ENCODE measurements at regions not wholly inside any gene's neighbourhood (a gene's known extent, or its start where the extent isn't known, plus 50 kb on each side); places are given as distances from the start of the nearest gene placed in this dataset.

- Histone ChIP-seq H3K4me3 (ENCODE audit: low read length) (no peak overlapping the region), H3K9ac (ENCODE audit: extremely low read depth, low read length, poor library complexity, severe bottlenecking) (no peak overlapping the region), H3K27ac (ENCODE audit: low read depth, low read length) (no peak overlapping the region), H3K4me1 (ENCODE audit: control insufficient read depth, insufficient read depth, low read length) (no peaks in the 10 kb centered on the region), H3K27me3 (ENCODE audit: control insufficient read depth, insufficient read depth, low read length, poor library complexity, severe bottlenecking) (no peaks in the 10 kb centered on the region), H3K36me3 (ENCODE audit: control insufficient read depth, insufficient read depth, low read length) (no peaks in the 10 kb centered on the region), H3K9me3 (ENCODE audit: control insufficient read depth, low read length) (peaks cover 7% of the 10 kb centered on the region)
- Mint-ChIP-seq H3K27me3 (ENCODE audit: insufficient read depth) (no peaks in the 10 kb centered on the region), H3K36me3 (ENCODE audit: low read depth) (no peaks in the 10 kb centered on the region), H3K4me1 (peaks cover 4% of the 10 kb centered on the region), H3K27ac (no peak overlapping the region), H3K4me3 (no peak overlapping the region), H3K9me3 (peaks cover 2% of the 10 kb centered on the region)
- no peak for DNase-seq
- TF ChIP-seq, protein P1, sequence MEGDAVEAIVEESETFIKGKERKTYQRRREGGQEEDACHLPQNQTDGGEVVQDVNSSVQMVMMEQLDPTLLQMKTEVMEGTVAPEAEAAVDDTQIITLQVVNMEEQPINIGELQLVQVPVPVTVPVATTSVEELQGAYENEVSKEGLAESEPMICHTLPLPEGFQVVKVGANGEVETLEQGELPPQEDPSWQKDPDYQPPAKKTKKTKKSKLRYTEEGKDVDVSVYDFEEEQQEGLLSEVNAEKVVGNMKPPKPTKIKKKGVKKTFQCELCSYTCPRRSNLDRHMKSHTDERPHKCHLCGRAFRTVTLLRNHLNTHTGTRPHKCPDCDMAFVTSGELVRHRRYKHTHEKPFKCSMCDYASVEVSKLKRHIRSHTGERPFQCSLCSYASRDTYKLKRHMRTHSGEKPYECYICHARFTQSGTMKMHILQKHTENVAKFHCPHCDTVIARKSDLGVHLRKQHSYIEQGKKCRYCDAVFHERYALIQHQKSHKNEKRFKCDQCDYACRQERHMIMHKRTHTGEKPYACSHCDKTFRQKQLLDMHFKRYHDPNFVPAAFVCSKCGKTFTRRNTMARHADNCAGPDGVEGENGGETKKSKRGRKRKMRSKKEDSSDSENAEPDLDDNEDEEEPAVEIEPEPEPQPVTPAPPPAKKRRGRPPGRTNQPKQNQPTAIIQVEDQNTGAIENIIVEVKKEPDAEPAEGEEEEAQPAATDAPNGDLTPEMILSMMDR (conservative IDR thresholded peaks at IDR 0.05), result no peak
- WGBS, 2 experiments (ENCODE audit: insufficient coverage in 1 of 2, insufficient read length in 1 of 2), result 92 to 100% methylated on average over 1 to 2 of the region's 2 CpGs
Measured at GRCh38 chr6:71725126-71725470, 161.3 kb upstream of the RIMS1 start.

- H3K9ac ChIP-seq (ENCODE audit: extremely low read depth, low read length, poor library complexity, severe bottlenecking), result no peak overlapping the region
- H3K9me3 ChIP-seq (ENCODE audit: control insufficient read depth, low read length), result peaks cover 7% of the 10 kb centered on the region
- WGBS, 2 experiments (ENCODE audit: insufficient coverage in 1 of 2, insufficient read length in 1 of 2), result 98 to 100% methylated on average over 1 to 2 of the region's 2 CpGs
- Mint-ChIP-seq H3K4me1 (peaks cover 4% of the 10 kb centered on the region), H3K9me3 (peaks cover 2% of the 10 kb centered on the region), H3K4me3 (no peak overlapping the region), H3K36me3 (ENCODE audit: low read depth) (no peaks in the 10 kb centered on the region), H3K27me3 (ENCODE audit: insufficient read depth) (no peaks in the 10 kb centered on the region), H3K27ac (no peak overlapping the region)
- no peaks in the 10 kb centered on the region for H3K4me1 ChIP-seq (ENCODE audit: control insufficient read depth, insufficient read depth, low read length)
- no peaks in the 10 kb centered on the region for H3K36me3 ChIP-seq (ENCODE audit: control insufficient read depth, insufficient read depth, low read length)
- DNase-seq, result no peak
- no peak overlapping the region for H3K4me3 ChIP-seq (ENCODE audit: low read length)
- H3K27me3 ChIP-seq (ENCODE audit: control insufficient read depth, insufficient read depth, low read length, poor library complexity, severe bottlenecking), result no peaks in the 10 kb centered on the region
- TF ChIP-seq, protein P1 (conservative IDR thresholded peaks at IDR 0.05), result no peak
- H3K27ac ChIP-seq (ENCODE audit: low read depth, low read length), result no peak overlapping the region
Measured at GRCh38 chr6:71726121-71726520, 160.2 kb upstream of the RIMS1 start.

DNA sequence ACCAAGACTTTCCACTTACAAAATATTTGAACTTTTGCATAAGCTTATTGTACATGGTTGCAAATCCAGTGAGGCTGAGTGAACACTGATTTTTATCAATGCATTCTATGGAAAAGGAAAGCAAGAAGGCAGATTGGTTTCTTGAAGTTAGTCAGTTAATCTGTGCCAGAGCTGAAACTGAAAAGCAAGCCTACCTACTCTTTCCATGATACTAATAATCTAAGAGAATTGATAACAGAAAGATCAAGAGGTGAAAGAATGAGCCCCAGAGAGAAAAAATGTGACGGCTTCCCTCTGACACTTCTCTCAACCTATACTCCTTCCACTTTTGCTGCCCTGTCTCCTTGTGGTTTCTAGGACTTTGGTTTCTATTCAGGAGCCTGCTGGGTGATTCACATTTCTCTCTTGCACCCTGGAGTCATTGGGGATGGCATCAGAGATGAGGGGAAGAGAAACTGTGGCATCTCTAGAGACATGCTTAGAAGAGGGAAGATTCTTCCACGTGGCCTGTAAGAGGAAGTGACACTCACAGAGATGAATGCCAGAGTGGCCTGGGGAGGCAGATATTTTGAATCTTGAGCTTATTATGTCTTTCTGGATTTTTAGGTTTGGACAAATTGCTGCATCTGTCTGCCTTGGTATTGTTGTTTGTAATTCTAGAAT is 158.6 kb upstream of the RIMS1 start:
- no peaks in the 10 kb centered on the region for H3K36me3 Mint-ChIP-seq (ENCODE audit: low read depth)
- no peak for DNase-seq
- Histone ChIP-seq H3K9me3 (ENCODE audit: control insufficient read depth, low read length) (peaks cover 7% of the 10 kb centered on the region), H3K27me3 (ENCODE audit: control insufficient read depth, insufficient read depth, low read length, poor library complexity, severe bottlenecking) (no peaks in the 10 kb centered on the region), H3K36me3 (ENCODE audit: control insufficient read depth, insufficient read depth, low read length) (no peaks in the 10 kb centered on the region), H3K9ac (ENCODE audit: extremely low read depth, low read length, poor library complexity, severe bottlenecking) (no peak overlapping the region), H3K4me1 (ENCODE audit: control insufficient read depth, insufficient read depth, low read length) (no peaks in the 10 kb centered on the region), H3K4me3 (ENCODE audit: low read length) (no peak overlapping the region), H3K27ac (ENCODE audit: low read depth, low read length) (no peak overlapping the region)
- no peaks in the 10 kb centered on the region for H3K27me3 Mint-ChIP-seq (ENCODE audit: insufficient read depth)
- WGBS, 2 experiments (ENCODE audit: insufficient coverage in 1 of 2, insufficient read length in 1 of 2), result 40 to 67% methylated on average over 1 to 2 of the region's 2 CpGs
- H3K4me3 Mint-ChIP-seq, result no peak overlapping the region
- peaks cover 2% of the 10 kb centered on the region for H3K9me3 Mint-ChIP-seq
- peaks cover 4% of the 10 kb centered on the region for H3K4me1 Mint-ChIP-seq
- TF ChIP-seq, protein P1 (conservative IDR thresholded peaks at IDR 0.05), result no peak
- H3K27ac Mint-ChIP-seq, result no peak overlapping the region
